Gastrocnemius medialis (tissue), 4 donors: ENCODE measurements at regions not wholly inside any gene's neighbourhood (a gene's known extent, or its start where the extent isn't known, plus 50 kb on each side); places are given as distances from the start of the nearest gene placed in this dataset.

Experiments
- ATAC-seq, 2 donors: fragments of 150-250 bp; one replicate each; pipeline ENCODE4 v1.9.1; 2016
- DNase-seq, 2 donors: peaks; one replicate each; pipeline ENCODE4 v3.0.0-alpha.2; 2019
- H3K27ac ChIP-seq, 4 donors: fragments of 200-600 bp; sonication (generic); 1 replicate in 1 of 4; 2 replicates in 3 of 4; pipeline ENCODE4 v1.5.1; 2016 to 2018; ENCODE audit warnings: mild to moderate bottlenecking in 2 of 4, moderate library complexity in 1 of 4
- H3K27me3 ChIP-seq, 3 donors: fragments of 200-600 bp; sonication (generic) in 2 of 3; 1 replicate in 1 of 3; 2 replicates in 2 of 3; pipeline versions ENCODE4 v1.5.1 to v1.6.0; 2016 to 2019; ENCODE audit warnings: mild to moderate bottlenecking in 1 of 3, moderate library complexity in 1 of 3
- H3K36me3 ChIP-seq, 2 donors: fragments of 200-600 bp; sonication (generic) in 1 of 2; one replicate each; pipeline ENCODE4 v1.5.1; 2017 to 2018
- H3K4me1 ChIP-seq, 2 donors: fragments of 200-600 bp; sonication (generic) in 1 of 2; one replicate each; pipeline ENCODE4 v1.5.1; 2016 to 2017; ENCODE audit warnings: mild to moderate bottlenecking in 2 of 2
- H3K4me3 ChIP-seq, 4 donors: fragments of 200-600 bp; sonication (generic) in 3 of 4; 1 replicate in 1 of 4; 2 replicates in 3 of 4; pipeline ENCODE4 v1.5.1; 2016 to 2019; ENCODE audit warnings: mild to moderate bottlenecking in 2 of 4
- H3K9me3 ChIP-seq, 3 donors: fragments of 200-600 bp; sonication (generic) in 2 of 3; 1 replicate in 1 of 3; 2 replicates in 2 of 3; pipeline ENCODE4 v1.5.1; 2016 to 2019
- CTCF ChIP-seq, 5 experiments: fragments of 450-650 bp in 3 of 5; fragments of 200-600 bp in 2 of 5; sonication (generic) in 2 of 5; IDR thresholded peaks in 4 of 5; conservative IDR thresholded peaks in 1 of 5; 1 replicate in 4 of 5; 2 replicates in 1 of 5; pipeline ENCODE4 v1.5.1; 2016 to 2019; ENCODE audit warnings: antibody characterized with exemption in 5 of 5, mild to moderate bottlenecking in 3 of 5, moderate library complexity in 3 of 5
- POLR2A ChIP-seq, 2 donors: fragments of 450-650 bp; IDR thresholded peaks; one replicate each; pipeline ENCODE4 v1.6.1; 2017; ENCODE audit warnings: antibody characterized with exemption in 2 of 2, mild to moderate bottlenecking in 2 of 2, moderate library complexity in 2 of 2
- in situ Hi-C, 4 donors: fragments of 200-750 bp; cut with MboI; loops; one replicate each; pipeline versions ENCODE4 v1.15.0 to v1.8.0; 2017; ENCODE audit warnings: low sequenced_read_pairs in 4 of 4
- intact Hi-C: fragments of 100-400 bp; cut with DNase I; formaldehyde crosslinking; loops from one replicate; pipeline ENCODE4 v1.15.1; 2023; ENCODE audit warnings: low total_unique reads

GRCh38 chr11:15579287-15580001 lies 464.7 kb downstream of the INSC start:
- no peaks in the 10 kb centered on the region for H3K9me3 ChIP-seq
- ATAC-seq, result peak; percentile 55 to 68
- no peaks in the 10 kb centered on the region for H3K36me3 ChIP-seq
- no peak overlapping the region for H3K4me3 ChIP-seq
- no peak for TF ChIP-seq CTCF (IDR thresholded peaks at IDR 0.05 in 4 of 5, conservative IDR thresholded peaks at IDR 0.05 in 1 of 5)
- TF ChIP-seq POLR2A (IDR thresholded peaks at IDR 0.05), result no peak
- intact Hi-C loops, result no loop called here
- in situ Hi-C loops, result no loop called here
- no peaks in the 10 kb centered on the region for H3K27me3 ChIP-seq
- H3K4me1 ChIP-seq, result peaks cover 18 to 25% of the 10 kb centered on the region in 2 donors
- peak in 1 of 2 donors; percentile 16 for DNase-seq
- H3K27ac ChIP-seq, result peak overlapping the region; percentile 20 to 59 (median 40)

GRCh38 chr11:15580056-15580774 lies 465.5 kb downstream of the INSC start:
- Histone ChIP-seq H3K36me3 (no peaks in the 10 kb centered on the region), H3K4me1 (peaks cover 18 to 25% of the 10 kb centered on the region in 2 donors), H3K27ac (peak overlapping the region; percentile 20 to 59 (median 40)), H3K27me3 (no peaks in the 10 kb centered on the region), H3K9me3 (no peaks in the 10 kb centered on the region), H3K4me3 (no peak overlapping the region)
- DNase-seq, result no peak
- no peak for TF ChIP-seq CTCF (IDR thresholded peaks at IDR 0.05 in 4 of 5, conservative IDR thresholded peaks at IDR 0.05 in 1 of 5)
- intact Hi-C loops, result no loop called here
- in situ Hi-C loops, result no loop called here
- peak in 1 of 2 donors; percentile 14 for ATAC-seq

DNA sequence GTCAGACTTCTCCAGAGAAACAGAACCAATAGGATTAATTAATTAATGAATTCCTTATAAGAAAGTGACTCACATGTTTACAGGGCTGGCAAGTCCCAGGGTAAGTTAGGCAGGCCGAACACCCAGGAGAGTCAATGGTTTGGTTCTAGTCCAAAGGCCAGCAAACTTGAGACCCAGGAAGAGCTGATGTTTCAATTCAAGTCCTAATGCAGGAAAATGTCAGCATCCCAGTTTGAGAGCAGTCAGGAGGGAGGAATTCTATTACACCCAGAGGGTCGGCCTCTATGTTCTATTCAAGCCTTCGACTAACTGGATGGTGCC lies 466.0 kb downstream of the INSC start:
- in situ Hi-C loops, result no loop called here
- TF ChIP-seq POLR2A (IDR thresholded peaks at IDR 0.05) (no peak), CTCF (IDR thresholded peaks at IDR 0.05 in 4 of 5, conservative IDR thresholded peaks at IDR 0.05 in 1 of 5) (no peak)
- no peaks in the 10 kb centered on the region for H3K9me3 ChIP-seq
- no peak overlapping the region for H3K4me3 ChIP-seq
- no peaks in the 10 kb centered on the region for H3K27me3 ChIP-seq
- H3K4me1 ChIP-seq, result peaks cover 18 to 25% of the 10 kb centered on the region in 2 donors
- intact Hi-C loops, result no loop called here
- ATAC-seq, result no peak
- no peak for DNase-seq
- H3K27ac ChIP-seq, result peak overlapping the region in 1 of 4 donors; percentile 19
- H3K36me3 ChIP-seq, result no peaks in the 10 kb centered on the region

DNA sequence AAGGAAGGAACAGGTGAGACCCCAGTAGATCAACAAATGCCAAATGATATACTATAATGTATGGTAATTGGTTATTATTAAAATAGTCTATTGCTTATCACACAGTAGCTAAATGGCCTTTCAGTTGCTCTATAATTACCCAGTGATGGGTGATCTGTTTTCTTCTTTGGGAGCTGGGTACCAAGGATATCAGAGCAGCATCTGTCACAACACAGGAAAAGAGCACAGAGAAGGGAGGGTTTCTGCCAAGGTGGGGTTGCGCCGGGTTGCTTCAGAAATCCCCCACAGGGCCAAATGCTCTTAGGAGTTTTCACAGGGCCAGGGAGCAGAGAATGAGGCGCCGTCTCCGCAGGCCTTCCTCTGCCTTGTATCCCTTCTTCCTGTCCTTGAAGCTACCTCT lies 469.4 kb downstream of the INSC start:
- H3K9me3 ChIP-seq, result no peaks in the 10 kb centered on the region
- in situ Hi-C loops (no loop called here), intact Hi-C loops (no loop called here)
- no peak overlapping the region for H3K27ac ChIP-seq
- no peaks in the 10 kb centered on the region for H3K36me3 ChIP-seq
- TF ChIP-seq CTCF (IDR thresholded peaks at IDR 0.05 in 4 of 5, conservative IDR thresholded peaks at IDR 0.05 in 1 of 5), result no peak
- no peak for TF ChIP-seq POLR2A (IDR thresholded peaks at IDR 0.05)
- DNase-seq, result no peak
- peaks cover 24% of the 10 kb centered on the region in 2 donors for H3K4me1 ChIP-seq
- H3K27me3 ChIP-seq, result no peaks in the 10 kb centered on the region
- no peak overlapping the region for H3K4me3 ChIP-seq
- no peak for ATAC-seq
